Neural progenitor cell (in vitro differentiated cells): ENCODE measurements at regions not wholly inside any gene's neighbourhood (a gene's known extent, or its start where the extent isn't known, plus 50 kb on each side); places are given as distances from the start of the nearest gene placed in this dataset.

Experiments
- CTCF ChIP-seq: fragments of 200-600 bp; sonication (generic); IDR thresholded peaks from 2 replicates; pipeline ENCODE4 v1.5.1; 2017; ENCODE audit warnings: antibody characterized with exemption, mild to moderate bottlenecking
- EZH2 ChIP-seq: fragments of 200-600 bp; sonication (generic); IDR thresholded peaks from 2 replicates; pipeline ENCODE4 v1.6.1; 2017; ENCODE audit warnings: antibody characterized with exemption, mild to moderate bottlenecking, moderate library complexity

DNA sequence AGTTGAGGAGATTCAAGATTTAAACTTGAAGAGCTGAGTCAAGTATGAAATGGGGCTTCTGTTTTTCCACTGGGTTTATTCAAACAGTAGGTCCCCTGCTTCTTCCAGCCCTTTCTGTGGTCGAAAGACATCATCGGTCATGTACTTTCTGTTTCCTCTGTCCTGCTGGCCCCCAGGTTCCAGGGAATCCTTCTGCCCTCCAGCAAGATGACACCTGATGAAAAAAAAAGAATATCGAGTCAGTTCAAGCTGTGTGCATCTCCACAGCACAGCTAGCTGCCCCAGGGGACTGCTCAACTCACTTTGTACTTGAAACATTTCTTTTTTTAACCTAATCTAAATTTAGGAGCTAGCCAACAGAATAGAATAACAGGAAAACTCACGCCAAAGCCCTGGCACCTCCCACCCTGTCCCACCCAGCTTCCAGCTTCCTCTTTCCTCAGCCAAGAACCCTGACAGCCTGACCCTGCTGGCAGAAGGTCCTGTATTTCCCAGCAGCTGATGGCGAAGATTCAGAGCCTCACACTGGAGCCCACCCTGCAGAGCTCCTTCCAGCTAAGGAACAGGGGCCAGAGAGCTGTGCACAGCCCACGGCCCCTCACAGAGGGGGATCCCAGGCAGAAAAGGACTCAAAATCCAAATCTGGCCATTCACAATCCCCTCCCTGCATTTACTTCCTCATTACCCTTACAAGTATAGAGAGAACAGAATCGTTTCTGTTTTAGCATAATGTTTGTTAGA, 176.5 kb downstream of the PSMG1 start:
- TF ChIP-seq CTCF (no peak), EZH2 (no peak)
